DOHH2 (cell line): ENCODE measurements at regions not wholly inside any gene's neighbourhood (a gene's known extent, or its start where the extent isn't known, plus 50 kb on each side); places are given as distances from the start of the nearest gene placed in this dataset.

Experiments used
- H3F3A ChIP-seq: fragments of 200-600 bp; sonication (generic), shearing (Covaris generic); 2 replicates; pipeline ENCODE4 v1.6.0; 2016; ENCODE audit warnings: antibody characterized with exemption, mild to moderate bottlenecking; ENCODE audit not compliant: control insufficient read depth, insufficient read depth
- H3K27ac ChIP-seq: fragments of 200-600 bp; sonication (generic); 2 replicates; pipeline ENCODE4 v1.5.1; 2014; ENCODE audit warnings: low read depth, mild to moderate bottlenecking, low read length, moderate library complexity
- H3K27me3 ChIP-seq: fragments of 200-600 bp; sonication (generic); 2 replicates; pipeline ENCODE4 v1.6.1; 2014; ENCODE audit warnings: mild to moderate bottlenecking, low read length, mixed read lengths; ENCODE audit not compliant: control insufficient read depth
- H3K36me3 ChIP-seq: fragments of 200-600 bp; sonication (generic); 2 replicates; pipeline ENCODE4 v1.6.1; 2014; ENCODE audit warnings: mild to moderate bottlenecking, low read length, moderate library complexity, mixed read lengths; ENCODE audit not compliant: control insufficient read depth
- H3K4me1 ChIP-seq: fragments of 200-600 bp; sonication (generic); 2 replicates; pipeline ENCODE4 v1.6.1; 2014; ENCODE audit warnings: mild to moderate bottlenecking, low read length, mixed read lengths; ENCODE audit not compliant: control insufficient read depth
- H3K4me2 ChIP-seq: fragments of 200-600 bp; sonication (generic); 2 replicates; pipeline ENCODE4 v1.6.0; 2014; ENCODE audit warnings: mild to moderate bottlenecking, low read length, moderate library complexity
- H3K4me3 ChIP-seq: fragments of 200-600 bp; sonication (generic); 2 replicates; pipeline ENCODE4 v1.5.1; 2014; ENCODE audit warnings: mild to moderate bottlenecking, low read length, mixed read lengths
- H3K79me2 ChIP-seq: fragments of 200-600 bp; sonication (generic); 2 replicates; pipeline ENCODE4 v1.6.1; 2014; ENCODE audit warnings: mild to moderate bottlenecking, low read length, mixed read lengths; ENCODE audit not compliant: control insufficient read depth
- H3K9me2 ChIP-seq: fragments of 200-600 bp; sonication (generic); replicated peaks from 2 replicates; pipeline ENCODE4 v1.6.1; 2014; ENCODE audit warnings: mild to moderate bottlenecking, low read length, mixed read lengths; ENCODE audit not compliant: control insufficient read depth
- H3K9me3 ChIP-seq: fragments of 200-600 bp; sonication (generic); 2 replicates; pipeline ENCODE4 v1.6.1; 2014; ENCODE audit warnings: antibody characterized with exemption, low read length, mixed read lengths; ENCODE audit not compliant: control insufficient read depth, insufficient read depth
- H4K20me1 ChIP-seq: fragments of 200-600 bp; sonication (generic); 2 replicates; pipeline ENCODE4 v1.6.0; 2014; ENCODE audit warnings: low read depth, mild to moderate bottlenecking, antibody characterized with exemption, low read length, moderate library complexity; ENCODE audit not compliant: control insufficient read depth, insufficient read depth
- CTCF ChIP-seq: fragments of 200-600 bp; sonication (generic); IDR thresholded peaks from one replicate; pipeline ENCODE4 v1.5.1; 2014; ENCODE audit warnings: antibody characterized with exemption, mild to moderate bottlenecking, low read depth, low read length; ENCODE audit not compliant: poor library complexity, severe bottlenecking
- EZH2phosphoT487 ChIP-seq: fragments of 200-600 bp; sonication (generic); IDR thresholded peaks from 2 replicates; pipeline ENCODE4 v1.6.1; 2017; ENCODE audit warnings: borderline replicate concordance, mild to moderate bottlenecking, antibody characterized with exemption, low read length, moderate library complexity, mixed read lengths

DNA sequence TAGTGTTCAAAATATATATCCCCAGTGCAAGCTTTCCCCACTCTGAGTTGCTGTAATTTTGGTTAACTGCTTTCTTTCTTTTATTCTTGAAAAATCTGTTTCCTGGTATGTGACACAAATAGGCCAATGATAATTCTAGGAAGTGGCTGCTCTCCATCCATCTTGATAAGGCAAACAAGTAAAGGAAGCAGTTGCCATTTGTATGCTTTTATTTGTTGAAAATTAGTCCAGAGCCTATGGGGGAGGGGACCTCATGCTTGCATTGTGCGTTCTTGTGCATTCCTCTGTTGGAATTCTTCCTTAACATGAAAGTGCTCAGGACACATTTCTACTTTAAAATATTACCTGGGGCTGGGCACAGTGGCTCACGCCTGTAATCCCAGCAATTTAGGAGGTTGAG is 111.2 kb upstream of the FSHR start:
- Histone ChIP-seq H3K36me3 (no peaks in the 10 kb centered on the region), H3K27me3 (no peaks in the 10 kb centered on the region), H3K4me1 (no peaks in the 10 kb centered on the region), H3K9me3 (no peaks in the 10 kb centered on the region), H4K20me1 (no peaks in the 10 kb centered on the region), H3K4me2 (no peak overlapping the region), H3K79me2 (no peaks in the 10 kb centered on the region), H3K9me2 (no peaks in the 10 kb centered on the region), H3K4me3 (no peak overlapping the region), H3F3A (no peaks in the 10 kb centered on the region), H3K27ac (no peak overlapping the region)
- no peak for TF ChIP-seq EZH2phosphoT487
- TF ChIP-seq CTCF = no peak

DNA sequence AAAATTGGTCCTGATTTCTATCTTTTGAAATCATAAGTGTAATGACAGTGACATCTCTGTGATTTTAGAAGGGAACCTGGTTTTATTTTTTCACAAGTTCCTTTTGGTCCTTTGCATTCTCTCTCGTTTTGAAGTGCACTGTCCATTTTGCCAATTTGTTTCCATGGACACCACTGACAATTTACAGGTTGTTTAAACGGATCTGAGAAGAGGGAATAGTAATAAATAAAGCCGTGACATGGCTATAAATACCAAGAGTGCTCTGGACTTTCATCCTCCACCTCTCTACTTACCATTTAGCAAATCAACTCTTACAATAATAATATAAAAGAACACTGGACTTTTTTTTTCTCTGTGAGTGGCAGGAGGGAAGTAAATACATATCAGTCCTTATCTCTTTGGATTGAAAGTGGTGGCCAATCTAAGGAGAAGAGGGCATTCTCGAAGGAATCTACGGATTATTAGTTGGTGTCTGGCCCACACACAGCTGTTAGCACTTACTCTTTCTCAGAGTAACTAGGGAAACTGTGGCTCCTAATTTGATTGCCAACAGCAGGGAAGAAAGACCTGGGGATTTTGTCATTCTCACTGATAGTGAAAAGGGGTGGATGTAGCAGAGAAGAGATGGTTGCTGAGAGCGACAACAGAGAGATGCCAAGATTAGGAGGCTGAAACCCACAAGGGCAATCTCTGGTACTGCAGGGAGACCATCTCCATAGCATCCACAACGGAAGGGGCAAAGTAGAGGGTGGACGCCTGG is 108.7 kb upstream of the FSHR start:
- no peaks in the 10 kb centered on the region for H3K36me3 ChIP-seq
- TF ChIP-seq CTCF (no peak), EZH2phosphoT487 (no peak)
- H3K27me3 ChIP-seq = no peaks in the 10 kb centered on the region
- no peak overlapping the region for H3K4me3 ChIP-seq
- no peaks in the 10 kb centered on the region for H3K9me2 ChIP-seq
- no peaks in the 10 kb centered on the region for H3K79me2 ChIP-seq
- H3K27ac ChIP-seq = no peak overlapping the region
- no peaks in the 10 kb centered on the region for H3F3A ChIP-seq
- H3K4me2 ChIP-seq = no peak overlapping the region
- no peaks in the 10 kb centered on the region for H3K9me3 ChIP-seq
- H4K20me1 ChIP-seq = no peaks in the 10 kb centered on the region
- H3K4me1 ChIP-seq = no peaks in the 10 kb centered on the region

DNA sequence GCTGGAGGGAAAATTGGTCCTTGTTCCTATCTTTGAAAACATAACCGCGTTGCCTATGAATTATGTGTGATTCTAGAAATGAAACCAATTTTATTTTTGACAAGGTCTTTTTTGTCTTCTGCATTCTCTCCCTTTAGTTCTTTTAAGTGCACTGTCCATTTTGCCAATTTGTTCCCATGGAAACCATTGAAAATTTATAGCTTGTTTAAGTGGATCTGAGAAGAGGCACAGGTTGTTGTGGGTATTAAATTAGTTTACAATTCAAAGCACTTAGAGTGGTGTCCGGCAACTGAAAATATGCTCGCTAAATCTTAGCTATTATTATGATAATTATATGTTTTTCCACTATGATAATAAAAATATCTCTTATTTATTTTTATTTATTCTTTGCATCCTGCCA is 107.5 kb upstream of the FSHR start:
- Histone ChIP-seq H3K9me2 (no peaks in the 10 kb centered on the region), H4K20me1 (no peaks in the 10 kb centered on the region), H3K79me2 (no peaks in the 10 kb centered on the region), H3K9me3 (no peaks in the 10 kb centered on the region), H3K27me3 (no peaks in the 10 kb centered on the region), H3K4me3 (no peak overlapping the region), H3K4me2 (no peak overlapping the region), H3F3A (no peaks in the 10 kb centered on the region), H3K36me3 (no peaks in the 10 kb centered on the region), H3K27ac (no peak overlapping the region), H3K4me1 (no peaks in the 10 kb centered on the region)
- TF ChIP-seq CTCF (no peak), EZH2phosphoT487 (no peak)
